DND-41 (cell line): ENCODE measurements at regions not wholly inside any gene's neighbourhood (a gene's known extent, or its start where the extent isn't known, plus 50 kb on each side); places are given as distances from the start of the nearest gene placed in this dataset.

ENCODE experiments used
- ATAC-seq: fragments of 200-7000 bp; cut with Tn5 transposase; 3 replicates; pipeline ENCODE4 v1.9.1; 2021; ENCODE audit warnings: low read depth; ENCODE audit not compliant: insufficient read depth
- DNase-seq: peaks from one replicate; pipeline ENCODE4 v3.0.0-alpha.2; 2020
- H2AFZ ChIP-seq: 2 replicates; pipeline ENCODE4 v1.6.0; 2012; ENCODE audit warnings: low read depth, low read length
- H3K27ac ChIP-seq: 2 replicates; pipeline ENCODE4 v1.5.1; 2012; ENCODE audit warnings: low read length, inconsistent platforms
- H3K27me3 ChIP-seq: fragments of 200-600 bp; sonication (generic); 2 replicates; pipeline ENCODE4 v1.6.0; 2012; ENCODE audit warnings: low read length, mild to moderate bottlenecking, inconsistent platforms; ENCODE audit not compliant: insufficient read depth, poor library complexity
- H3K36me3 ChIP-seq: 2 replicates; pipeline ENCODE4 v1.5.1; 2012; ENCODE audit warnings: low read length, inconsistent platforms; ENCODE audit not compliant: insufficient read depth
- H3K4me1 ChIP-seq: 2 replicates; pipeline ENCODE4 v1.5.1; 2012; ENCODE audit warnings: mild to moderate bottlenecking, low read length; ENCODE audit not compliant: insufficient read depth
- H3K4me2 ChIP-seq: 2 replicates; pipeline ENCODE4 v1.6.0; 2012; ENCODE audit warnings: mild to moderate bottlenecking, moderate library complexity, low read length, inconsistent platforms; ENCODE audit not compliant: insufficient read depth
- H3K4me3 ChIP-seq, 2 experiments: fragments of 200-600 bp in 1 of 2; shearing (Covaris generic) in 1 of 2; 2 replicates each; pipeline ENCODE4 v1.5.1; 2012 to 2016; ENCODE audit warnings: inconsistent platforms in 2 of 2, low read length in 2 of 2, mild to moderate bottlenecking in 2 of 2, low read depth in 1 of 2, moderate library complexity in 1 of 2
- H3K79me2 ChIP-seq: 2 replicates; pipeline ENCODE4 v1.6.0; 2012; ENCODE audit warnings: low read length, inconsistent platforms; ENCODE audit not compliant: insufficient read depth
- H3K9ac ChIP-seq: 2 replicates; pipeline ENCODE4 v1.6.0; 2012; ENCODE audit warnings: low read depth, mild to moderate bottlenecking, inconsistent platforms, low read length, moderate library complexity
- H3K9me3 ChIP-seq: 2 replicates; pipeline ENCODE4 v1.5.1; 2012; ENCODE audit warnings: low read length, moderate library complexity, mild to moderate bottlenecking, inconsistent platforms; ENCODE audit not compliant: insufficient read depth, severe bottlenecking
- H4K20me1 ChIP-seq: 2 replicates; pipeline ENCODE4 v1.6.0; 2012; ENCODE audit warnings: low read length; ENCODE audit not compliant: insufficient read depth
- EZH2 ChIP-seq: IDR thresholded peaks from 3 replicates; pipeline ENCODE4 v1.6.1; 2012; ENCODE audit warnings: borderline replicate concordance, low read depth, mild to moderate bottlenecking, moderate library complexity, low read length, inconsistent platforms; ENCODE audit not compliant: severe bottlenecking
- TF ChIP-seq, protein P1 (sequence below): IDR thresholded peaks from 2 replicates; pipeline ENCODE4 v1.5.1; 2012; ENCODE audit warnings: borderline replicate concordance, low read length, moderate library complexity, mild to moderate bottlenecking; ENCODE audit not compliant: poor library complexity, severe bottlenecking; ENCODE audit errors: extremely low read depth

DNA sequence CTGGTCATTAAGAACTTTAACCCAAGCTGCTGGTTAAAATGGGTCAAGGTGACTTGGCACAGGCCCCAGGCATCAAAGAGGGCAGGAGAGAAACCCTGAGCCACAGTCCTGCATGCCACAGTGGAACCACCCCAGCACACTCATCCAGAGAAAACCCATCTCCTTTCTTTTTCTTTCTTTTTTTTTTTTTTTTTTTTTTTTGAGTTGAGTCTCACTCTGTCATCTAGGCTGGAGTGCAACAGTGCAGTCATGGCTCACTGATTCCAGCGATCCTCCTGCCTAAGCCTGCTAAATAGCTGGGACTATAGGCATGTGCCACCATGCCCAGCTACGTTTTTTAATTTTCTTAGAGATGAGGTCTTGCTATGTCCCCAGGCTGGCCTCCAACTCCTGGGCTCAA, 109.2 kb upstream of the RAB4A start:
- H3K9me3 ChIP-seq, result no peaks in the 10 kb centered on the region
- no peak overlapping the region for H3K27ac ChIP-seq
- no peaks in the 10 kb centered on the region for H3K79me2 ChIP-seq
- H3K27me3 ChIP-seq, result peaks cover 11% of the 10 kb centered on the region
- ATAC-seq (no peak), DNase-seq (no peak)
- no peak overlapping the region for H3K4me2 ChIP-seq
- H2AFZ ChIP-seq, result no peak overlapping the region
- H3K9ac ChIP-seq, result no peak overlapping the region
- no peak overlapping the region for H3K4me3 ChIP-seq
- H4K20me1 ChIP-seq, result no peaks in the 10 kb centered on the region
- H3K4me1 ChIP-seq, result no peaks in the 10 kb centered on the region
- no peak for TF ChIP-seq EZH2
- TF ChIP-seq, protein P1, sequence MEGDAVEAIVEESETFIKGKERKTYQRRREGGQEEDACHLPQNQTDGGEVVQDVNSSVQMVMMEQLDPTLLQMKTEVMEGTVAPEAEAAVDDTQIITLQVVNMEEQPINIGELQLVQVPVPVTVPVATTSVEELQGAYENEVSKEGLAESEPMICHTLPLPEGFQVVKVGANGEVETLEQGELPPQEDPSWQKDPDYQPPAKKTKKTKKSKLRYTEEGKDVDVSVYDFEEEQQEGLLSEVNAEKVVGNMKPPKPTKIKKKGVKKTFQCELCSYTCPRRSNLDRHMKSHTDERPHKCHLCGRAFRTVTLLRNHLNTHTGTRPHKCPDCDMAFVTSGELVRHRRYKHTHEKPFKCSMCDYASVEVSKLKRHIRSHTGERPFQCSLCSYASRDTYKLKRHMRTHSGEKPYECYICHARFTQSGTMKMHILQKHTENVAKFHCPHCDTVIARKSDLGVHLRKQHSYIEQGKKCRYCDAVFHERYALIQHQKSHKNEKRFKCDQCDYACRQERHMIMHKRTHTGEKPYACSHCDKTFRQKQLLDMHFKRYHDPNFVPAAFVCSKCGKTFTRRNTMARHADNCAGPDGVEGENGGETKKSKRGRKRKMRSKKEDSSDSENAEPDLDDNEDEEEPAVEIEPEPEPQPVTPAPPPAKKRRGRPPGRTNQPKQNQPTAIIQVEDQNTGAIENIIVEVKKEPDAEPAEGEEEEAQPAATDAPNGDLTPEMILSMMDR, result no peak
- H3K36me3 ChIP-seq, result no peaks in the 10 kb centered on the region

DNA sequence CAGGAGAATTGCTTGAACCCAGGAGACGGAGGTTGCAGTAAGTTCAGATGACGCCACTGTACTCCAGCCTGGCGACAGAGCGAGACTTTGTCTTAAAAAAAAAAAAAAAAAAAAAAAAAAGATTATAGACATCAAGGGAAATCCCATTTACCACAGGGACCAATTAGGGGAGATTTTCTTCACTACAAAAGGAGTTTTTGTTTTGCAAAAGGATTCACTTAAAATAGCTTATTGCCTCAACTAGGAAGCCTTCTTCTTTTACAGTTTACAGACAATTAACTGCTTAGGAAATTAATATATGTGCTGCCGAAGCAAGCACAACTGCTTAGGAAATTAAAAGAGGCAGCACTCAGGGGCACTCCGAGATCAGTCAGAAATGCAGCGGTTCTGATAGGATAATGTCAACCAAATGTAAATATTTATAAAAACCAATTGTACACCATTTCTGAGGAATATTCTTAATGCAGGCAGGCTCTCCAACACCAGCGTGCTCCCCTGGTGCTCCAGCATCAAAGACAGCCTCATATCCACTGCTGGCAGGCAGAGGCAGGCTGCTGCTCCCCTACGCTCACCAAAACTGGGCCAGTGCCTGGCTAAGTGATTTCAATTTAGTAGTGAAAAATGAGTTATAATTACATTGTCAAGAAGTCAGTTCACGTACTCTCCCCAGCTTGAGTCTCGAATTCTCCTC, 107.9 kb upstream of the RAB4A start:
- Histone ChIP-seq H3K9ac (no peak overlapping the region), H2AFZ (no peak overlapping the region), H3K4me1 (no peaks in the 10 kb centered on the region), H3K4me2 (no peak overlapping the region), H3K4me3 (no peak overlapping the region), H3K27ac (no peak overlapping the region), H3K79me2 (no peaks in the 10 kb centered on the region), H4K20me1 (no peaks in the 10 kb centered on the region), H3K36me3 (no peaks in the 10 kb centered on the region), H3K27me3 (peaks cover 13% of the 10 kb centered on the region), H3K9me3 (no peaks in the 10 kb centered on the region)
- ATAC-seq, result no peak
- TF ChIP-seq, protein P1, result no peak
- no peak for DNase-seq

DNA sequence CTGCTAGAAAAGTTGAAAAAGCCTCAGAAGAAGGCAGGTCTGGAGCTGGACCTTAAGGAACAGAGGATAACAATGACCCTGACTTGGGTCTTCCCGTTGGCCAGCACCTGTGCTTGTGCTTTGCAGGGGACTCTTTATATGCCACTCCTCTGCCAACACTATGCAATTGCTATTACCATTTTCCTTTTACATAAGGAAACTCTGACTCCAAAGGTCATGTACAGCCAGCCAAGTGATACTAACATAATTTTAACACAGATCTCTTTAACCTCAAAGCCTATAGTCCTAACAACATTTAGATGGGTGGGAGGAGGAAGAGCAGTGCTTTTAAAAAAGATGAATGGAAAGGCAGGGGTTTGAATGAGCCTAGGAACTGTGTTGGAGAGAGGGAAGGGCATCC, 106.6 kb upstream of the RAB4A start:
- no peak overlapping the region for H2AFZ ChIP-seq

More for the DNA sequence above, 106.6 kb upstream of the RAB4A start:
- Histone ChIP-seq H3K9me3 (no peaks in the 10 kb centered on the region), H3K79me2 (no peaks in the 10 kb centered on the region), H3K9ac (no peak overlapping the region), H3K4me3 (no peak overlapping the region), H3K27me3 (peaks cover 17% of the 10 kb centered on the region), H3K27ac (no peak overlapping the region), H3K4me1 (no peaks in the 10 kb centered on the region), H4K20me1 (no peaks in the 10 kb centered on the region; the same call in 1 of the 2 replicates), H3K4me2 (no peak overlapping the region), H3K36me3 (no peaks in the 10 kb centered on the region)
- DNase-seq (no peak), ATAC-seq (no peak)
- TF ChIP-seq, protein P1, result no peak
- no peak for TF ChIP-seq EZH2
